ENCODE measurements at regions not wholly inside any gene's neighbourhood (a gene's known extent, or its start where the extent isn't known, plus 50 kb on each side); places are given as distances from the start of the nearest gene placed in this dataset.

DNA sequence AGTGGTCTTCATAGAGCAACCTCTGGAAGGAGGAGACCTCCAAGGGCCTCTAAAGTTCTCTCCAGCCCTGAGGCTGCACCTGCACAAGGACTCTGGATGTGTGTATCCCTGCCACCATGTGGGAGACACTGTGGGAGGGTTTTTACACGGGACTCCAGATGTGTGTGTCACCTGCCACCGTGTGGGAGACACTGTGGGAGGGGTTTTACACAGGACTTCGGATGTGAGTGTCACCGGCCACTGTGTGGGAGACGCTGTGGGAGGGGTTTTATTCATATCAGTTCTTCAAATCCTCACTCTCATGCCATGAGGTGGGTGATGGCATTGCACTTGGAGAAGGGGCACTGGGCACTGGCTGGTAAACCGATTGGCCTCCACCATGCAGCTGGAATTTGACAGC is 90.2 kb upstream of the SSTR4 start:
- Histone ChIP-seq H3K27ac (ENCODE audit: low read length) (no peak overlapping the region), H3K36me3 (ENCODE audit: insufficient read depth, low read length) (no peaks in the 10 kb centered on the region), H3K79me2 (replicated peaks; ENCODE audit: insufficient read depth, low read length) (no peaks in the 10 kb centered on the region), H4K20me1 (ENCODE audit: insufficient read depth) (no peaks in the 10 kb centered on the region), H2AFZ (ENCODE audit: low read depth, low read length) (no peak overlapping the region), H3K27me3 (ENCODE audit: insufficient read depth, low read depth, low read length) (no peaks in the 10 kb centered on the region), H3F3A (ENCODE audit: insufficient read depth, low read length, poor library complexity, severe bottlenecking) (no peaks in the 10 kb centered on the region), H3K9ac (ENCODE audit: low read length) (no peak overlapping the region), H3K9me2 (ENCODE audit: insufficient read depth, low read length) (no peaks in the 10 kb centered on the region), H3K4me2 (ENCODE audit: low read length) (no peak overlapping the region), H3K9me3 (ENCODE audit: low read length) (no peaks in the 10 kb centered on the region), H3K4me3 (ENCODE audit: low read length) (no peak overlapping the region)
- TF ChIP-seq MXI1 (conservative IDR thresholded peaks at IDR 0.05; ENCODE audit: poor library complexity, severe bottlenecking) = no peak
- no peak for TF ChIP-seq EZH2 (IDR thresholded peaks at IDR 0.05; ENCODE audit: borderline replicate concordance, insufficient read depth, low read length, poor library complexity, severe bottlenecking)
- TF ChIP-seq RAD21 (conservative IDR thresholded peaks at IDR 0.05) = no peak
- no peak for TF ChIP-seq EP300 (conservative IDR thresholded peaks at IDR 0.05; ENCODE audit: poor library complexity, severe bottlenecking)
- TF ChIP-seq TAF1 (IDR thresholded peaks at IDR 0.05; ENCODE audit: low read depth) = no peak
- TF ChIP-seq, protein P1, sequence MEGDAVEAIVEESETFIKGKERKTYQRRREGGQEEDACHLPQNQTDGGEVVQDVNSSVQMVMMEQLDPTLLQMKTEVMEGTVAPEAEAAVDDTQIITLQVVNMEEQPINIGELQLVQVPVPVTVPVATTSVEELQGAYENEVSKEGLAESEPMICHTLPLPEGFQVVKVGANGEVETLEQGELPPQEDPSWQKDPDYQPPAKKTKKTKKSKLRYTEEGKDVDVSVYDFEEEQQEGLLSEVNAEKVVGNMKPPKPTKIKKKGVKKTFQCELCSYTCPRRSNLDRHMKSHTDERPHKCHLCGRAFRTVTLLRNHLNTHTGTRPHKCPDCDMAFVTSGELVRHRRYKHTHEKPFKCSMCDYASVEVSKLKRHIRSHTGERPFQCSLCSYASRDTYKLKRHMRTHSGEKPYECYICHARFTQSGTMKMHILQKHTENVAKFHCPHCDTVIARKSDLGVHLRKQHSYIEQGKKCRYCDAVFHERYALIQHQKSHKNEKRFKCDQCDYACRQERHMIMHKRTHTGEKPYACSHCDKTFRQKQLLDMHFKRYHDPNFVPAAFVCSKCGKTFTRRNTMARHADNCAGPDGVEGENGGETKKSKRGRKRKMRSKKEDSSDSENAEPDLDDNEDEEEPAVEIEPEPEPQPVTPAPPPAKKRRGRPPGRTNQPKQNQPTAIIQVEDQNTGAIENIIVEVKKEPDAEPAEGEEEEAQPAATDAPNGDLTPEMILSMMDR (IDR thresholded peaks at IDR 0.05; ENCODE audit: poor library complexity, severe bottlenecking) = no peak
- no peak for TF ChIP-seq SMC3 (conservative IDR thresholded peaks at IDR 0.05; ENCODE audit: poor library complexity)
- TF ChIP-seq POLR2AphosphoS5 (IDR thresholded peaks at IDR 0.05) = no peak
- TF ChIP-seq, protein P2, sequence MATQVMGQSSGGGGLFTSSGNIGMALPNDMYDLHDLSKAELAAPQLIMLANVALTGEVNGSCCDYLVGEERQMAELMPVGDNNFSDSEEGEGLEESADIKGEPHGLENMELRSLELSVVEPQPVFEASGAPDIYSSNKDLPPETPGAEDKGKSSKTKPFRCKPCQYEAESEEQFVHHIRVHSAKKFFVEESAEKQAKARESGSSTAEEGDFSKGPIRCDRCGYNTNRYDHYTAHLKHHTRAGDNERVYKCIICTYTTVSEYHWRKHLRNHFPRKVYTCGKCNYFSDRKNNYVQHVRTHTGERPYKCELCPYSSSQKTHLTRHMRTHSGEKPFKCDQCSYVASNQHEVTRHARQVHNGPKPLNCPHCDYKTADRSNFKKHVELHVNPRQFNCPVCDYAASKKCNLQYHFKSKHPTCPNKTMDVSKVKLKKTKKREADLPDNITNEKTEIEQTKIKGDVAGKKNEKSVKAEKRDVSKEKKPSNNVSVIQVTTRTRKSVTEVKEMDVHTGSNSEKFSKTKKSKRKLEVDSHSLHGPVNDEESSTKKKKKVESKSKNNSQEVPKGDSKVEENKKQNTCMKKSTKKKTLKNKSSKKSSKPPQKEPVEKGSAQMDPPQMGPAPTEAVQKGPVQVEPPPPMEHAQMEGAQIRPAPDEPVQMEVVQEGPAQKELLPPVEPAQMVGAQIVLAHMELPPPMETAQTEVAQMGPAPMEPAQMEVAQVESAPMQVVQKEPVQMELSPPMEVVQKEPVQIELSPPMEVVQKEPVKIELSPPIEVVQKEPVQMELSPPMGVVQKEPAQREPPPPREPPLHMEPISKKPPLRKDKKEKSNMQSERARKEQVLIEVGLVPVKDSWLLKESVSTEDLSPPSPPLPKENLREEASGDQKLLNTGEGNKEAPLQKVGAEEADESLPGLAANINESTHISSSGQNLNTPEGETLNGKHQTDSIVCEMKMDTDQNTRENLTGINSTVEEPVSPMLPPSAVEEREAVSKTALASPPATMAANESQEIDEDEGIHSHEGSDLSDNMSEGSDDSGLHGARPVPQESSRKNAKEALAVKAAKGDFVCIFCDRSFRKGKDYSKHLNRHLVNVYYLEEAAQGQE (IDR thresholded peaks at IDR 0.05; ENCODE audit: borderline replicate concordance) = no peak

DNA sequence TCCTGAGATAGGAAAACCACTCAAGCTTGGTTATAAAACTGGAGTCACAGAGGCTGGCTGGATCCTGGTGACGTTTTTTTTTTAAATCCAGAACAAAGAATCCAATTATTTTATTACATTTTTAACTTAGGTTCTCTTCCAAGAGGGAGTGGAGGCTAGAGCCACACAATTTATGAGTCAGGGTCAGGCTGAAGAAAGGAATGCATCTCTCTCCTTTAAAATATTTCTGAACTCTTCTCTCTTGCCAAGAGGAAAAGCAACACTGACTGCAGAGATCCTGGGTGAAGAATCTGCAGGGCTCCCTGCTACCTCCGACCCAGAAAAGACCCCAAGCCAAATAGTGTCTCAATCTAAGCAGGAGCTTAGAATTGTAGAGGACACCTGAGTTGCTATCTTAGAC is 88.5 kb upstream of the SSTR4 start:
- H4K20me1 ChIP-seq (ENCODE audit: insufficient read depth) = no peaks in the 10 kb centered on the region
- no peaks in the 10 kb centered on the region for H3K9me2 ChIP-seq (ENCODE audit: insufficient read depth, low read length)
- no peak overlapping the region for H3K9ac ChIP-seq (ENCODE audit: low read length)
- H3K27ac ChIP-seq (ENCODE audit: low read length) = no peak overlapping the region
- no peaks in the 10 kb centered on the region for H3K79me2 ChIP-seq (replicated peaks; ENCODE audit: insufficient read depth, low read length)
- TF ChIP-seq, protein P2 (IDR thresholded peaks at IDR 0.05; ENCODE audit: borderline replicate concordance) = no peak
- TF ChIP-seq, protein P1 (IDR thresholded peaks at IDR 0.05; ENCODE audit: poor library complexity, severe bottlenecking) = no peak
- TF ChIP-seq TAF1 (IDR thresholded peaks at IDR 0.05; ENCODE audit: low read depth) (no peak), RAD21 (conservative IDR thresholded peaks at IDR 0.05) (no peak), EZH2 (IDR thresholded peaks at IDR 0.05; ENCODE audit: borderline replicate concordance, insufficient read depth, low read length, poor library complexity, severe bottlenecking) (no peak), POLR2AphosphoS5 (IDR thresholded peaks at IDR 0.05) (no peak), EP300 (conservative IDR thresholded peaks at IDR 0.05; ENCODE audit: poor library complexity, severe bottlenecking) (no peak), MXI1 (conservative IDR thresholded peaks at IDR 0.05; ENCODE audit: poor library complexity, severe bottlenecking) (no peak), SMC3 (conservative IDR thresholded peaks at IDR 0.05; ENCODE audit: poor library complexity) (no peak)
- no peak overlapping the region for H3K4me2 ChIP-seq (ENCODE audit: low read length)
- H3K4me3 ChIP-seq (ENCODE audit: low read length) = no peak overlapping the region
- H3K9me3 ChIP-seq (ENCODE audit: low read length) = no peaks in the 10 kb centered on the region
- no peak overlapping the region for H2AFZ ChIP-seq (ENCODE audit: low read depth, low read length)
- no peaks in the 10 kb centered on the region for H3K27me3 ChIP-seq (ENCODE audit: insufficient read depth, low read depth, low read length)
- H3F3A ChIP-seq (ENCODE audit: insufficient read depth, low read length, poor library complexity, severe bottlenecking) = no peaks in the 10 kb centered on the region
- no peaks in the 10 kb centered on the region for H3K36me3 ChIP-seq (ENCODE audit: insufficient read depth, low read length)

Measured in neural cell (in vitro differentiated cells).